ENCODE measurements at regions not wholly inside any gene's neighbourhood (a gene's known extent, or its start where the extent isn't known, plus 50 kb on each side); places are given as distances from the start of the nearest gene placed in this dataset.

DNA sequence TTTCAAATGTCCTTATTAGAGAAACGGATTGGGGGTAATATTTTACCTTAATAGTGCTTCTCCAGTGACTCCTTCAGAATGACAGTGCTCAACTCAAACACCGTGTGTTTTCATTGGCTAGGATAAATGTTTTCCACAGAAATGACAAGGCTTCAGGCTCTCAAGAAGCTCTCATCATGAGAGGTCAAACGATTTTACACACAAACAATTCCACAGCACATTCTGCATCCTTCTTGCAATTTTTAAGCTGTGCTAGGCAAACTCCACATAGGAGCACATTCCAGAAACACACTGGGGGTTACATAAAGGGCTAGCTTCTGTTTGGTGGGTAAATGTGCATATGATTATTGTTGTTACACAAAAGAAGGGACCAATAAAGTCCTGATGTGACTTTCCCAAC is 75.5 kb upstream of the IPO9 start:
- H3K4me1 ChIP-seq (ENCODE audit: insufficient read depth): peaks cover 53% of the 10 kb centered on the region
- peaks cover 61% of the 10 kb centered on the region for H3K4me1 Mint-ChIP-seq
- H3K36me3 ChIP-seq (ENCODE audit: insufficient read depth): no peaks in the 10 kb centered on the region
- H3F3A ChIP-seq (replicated peaks; ENCODE audit: low read depth): no peaks in the 10 kb centered on the region
- no peaks in the 10 kb centered on the region for H3K27me3 Mint-ChIP-seq (ENCODE audit: insufficient read depth, low read depth, poor library complexity)
- no peak overlapping the region for H3K27ac ChIP-seq (ENCODE audit: low read depth)
- TF ChIP-seq EZH2phosphoT487 (IDR thresholded peaks at IDR 0.05; ENCODE audit: unreplicated experiment) (no peak), JUNB (IDR thresholded peaks at IDR 0.05; ENCODE audit: unreplicated experiment) (no peak), POLR2AphosphoS5 (IDR thresholded peaks at IDR 0.05; ENCODE audit: low read depth) (no peak), ZNF114 (CRISPR knock-in tag; IDR thresholded peaks at IDR 0.05) (no peak), STAT1 (IDR thresholded peaks at IDR 0.05; ENCODE audit: unreplicated experiment) (no peak), ZNF331 (CRISPR knock-in tag; IDR thresholded peaks at IDR 0.05; ENCODE audit: low read depth) (no peak), CREB1 (CRISPR knock-in tag; IDR thresholded peaks at IDR 0.05; ENCODE audit: low read depth) (no peak), EZH2 (IDR thresholded peaks at IDR 0.05; ENCODE audit: low read depth, unreplicated experiment) (no peak), NANOG (IDR thresholded peaks at IDR 0.05; ENCODE audit: borderline replicate concordance) (no peak)
- TF ChIP-seq, protein P1, sequence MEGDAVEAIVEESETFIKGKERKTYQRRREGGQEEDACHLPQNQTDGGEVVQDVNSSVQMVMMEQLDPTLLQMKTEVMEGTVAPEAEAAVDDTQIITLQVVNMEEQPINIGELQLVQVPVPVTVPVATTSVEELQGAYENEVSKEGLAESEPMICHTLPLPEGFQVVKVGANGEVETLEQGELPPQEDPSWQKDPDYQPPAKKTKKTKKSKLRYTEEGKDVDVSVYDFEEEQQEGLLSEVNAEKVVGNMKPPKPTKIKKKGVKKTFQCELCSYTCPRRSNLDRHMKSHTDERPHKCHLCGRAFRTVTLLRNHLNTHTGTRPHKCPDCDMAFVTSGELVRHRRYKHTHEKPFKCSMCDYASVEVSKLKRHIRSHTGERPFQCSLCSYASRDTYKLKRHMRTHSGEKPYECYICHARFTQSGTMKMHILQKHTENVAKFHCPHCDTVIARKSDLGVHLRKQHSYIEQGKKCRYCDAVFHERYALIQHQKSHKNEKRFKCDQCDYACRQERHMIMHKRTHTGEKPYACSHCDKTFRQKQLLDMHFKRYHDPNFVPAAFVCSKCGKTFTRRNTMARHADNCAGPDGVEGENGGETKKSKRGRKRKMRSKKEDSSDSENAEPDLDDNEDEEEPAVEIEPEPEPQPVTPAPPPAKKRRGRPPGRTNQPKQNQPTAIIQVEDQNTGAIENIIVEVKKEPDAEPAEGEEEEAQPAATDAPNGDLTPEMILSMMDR (conservative IDR thresholded peaks at IDR 0.05; ENCODE audit: low read depth in 2 of 2): no peak
- TF ChIP-seq, protein P2, sequence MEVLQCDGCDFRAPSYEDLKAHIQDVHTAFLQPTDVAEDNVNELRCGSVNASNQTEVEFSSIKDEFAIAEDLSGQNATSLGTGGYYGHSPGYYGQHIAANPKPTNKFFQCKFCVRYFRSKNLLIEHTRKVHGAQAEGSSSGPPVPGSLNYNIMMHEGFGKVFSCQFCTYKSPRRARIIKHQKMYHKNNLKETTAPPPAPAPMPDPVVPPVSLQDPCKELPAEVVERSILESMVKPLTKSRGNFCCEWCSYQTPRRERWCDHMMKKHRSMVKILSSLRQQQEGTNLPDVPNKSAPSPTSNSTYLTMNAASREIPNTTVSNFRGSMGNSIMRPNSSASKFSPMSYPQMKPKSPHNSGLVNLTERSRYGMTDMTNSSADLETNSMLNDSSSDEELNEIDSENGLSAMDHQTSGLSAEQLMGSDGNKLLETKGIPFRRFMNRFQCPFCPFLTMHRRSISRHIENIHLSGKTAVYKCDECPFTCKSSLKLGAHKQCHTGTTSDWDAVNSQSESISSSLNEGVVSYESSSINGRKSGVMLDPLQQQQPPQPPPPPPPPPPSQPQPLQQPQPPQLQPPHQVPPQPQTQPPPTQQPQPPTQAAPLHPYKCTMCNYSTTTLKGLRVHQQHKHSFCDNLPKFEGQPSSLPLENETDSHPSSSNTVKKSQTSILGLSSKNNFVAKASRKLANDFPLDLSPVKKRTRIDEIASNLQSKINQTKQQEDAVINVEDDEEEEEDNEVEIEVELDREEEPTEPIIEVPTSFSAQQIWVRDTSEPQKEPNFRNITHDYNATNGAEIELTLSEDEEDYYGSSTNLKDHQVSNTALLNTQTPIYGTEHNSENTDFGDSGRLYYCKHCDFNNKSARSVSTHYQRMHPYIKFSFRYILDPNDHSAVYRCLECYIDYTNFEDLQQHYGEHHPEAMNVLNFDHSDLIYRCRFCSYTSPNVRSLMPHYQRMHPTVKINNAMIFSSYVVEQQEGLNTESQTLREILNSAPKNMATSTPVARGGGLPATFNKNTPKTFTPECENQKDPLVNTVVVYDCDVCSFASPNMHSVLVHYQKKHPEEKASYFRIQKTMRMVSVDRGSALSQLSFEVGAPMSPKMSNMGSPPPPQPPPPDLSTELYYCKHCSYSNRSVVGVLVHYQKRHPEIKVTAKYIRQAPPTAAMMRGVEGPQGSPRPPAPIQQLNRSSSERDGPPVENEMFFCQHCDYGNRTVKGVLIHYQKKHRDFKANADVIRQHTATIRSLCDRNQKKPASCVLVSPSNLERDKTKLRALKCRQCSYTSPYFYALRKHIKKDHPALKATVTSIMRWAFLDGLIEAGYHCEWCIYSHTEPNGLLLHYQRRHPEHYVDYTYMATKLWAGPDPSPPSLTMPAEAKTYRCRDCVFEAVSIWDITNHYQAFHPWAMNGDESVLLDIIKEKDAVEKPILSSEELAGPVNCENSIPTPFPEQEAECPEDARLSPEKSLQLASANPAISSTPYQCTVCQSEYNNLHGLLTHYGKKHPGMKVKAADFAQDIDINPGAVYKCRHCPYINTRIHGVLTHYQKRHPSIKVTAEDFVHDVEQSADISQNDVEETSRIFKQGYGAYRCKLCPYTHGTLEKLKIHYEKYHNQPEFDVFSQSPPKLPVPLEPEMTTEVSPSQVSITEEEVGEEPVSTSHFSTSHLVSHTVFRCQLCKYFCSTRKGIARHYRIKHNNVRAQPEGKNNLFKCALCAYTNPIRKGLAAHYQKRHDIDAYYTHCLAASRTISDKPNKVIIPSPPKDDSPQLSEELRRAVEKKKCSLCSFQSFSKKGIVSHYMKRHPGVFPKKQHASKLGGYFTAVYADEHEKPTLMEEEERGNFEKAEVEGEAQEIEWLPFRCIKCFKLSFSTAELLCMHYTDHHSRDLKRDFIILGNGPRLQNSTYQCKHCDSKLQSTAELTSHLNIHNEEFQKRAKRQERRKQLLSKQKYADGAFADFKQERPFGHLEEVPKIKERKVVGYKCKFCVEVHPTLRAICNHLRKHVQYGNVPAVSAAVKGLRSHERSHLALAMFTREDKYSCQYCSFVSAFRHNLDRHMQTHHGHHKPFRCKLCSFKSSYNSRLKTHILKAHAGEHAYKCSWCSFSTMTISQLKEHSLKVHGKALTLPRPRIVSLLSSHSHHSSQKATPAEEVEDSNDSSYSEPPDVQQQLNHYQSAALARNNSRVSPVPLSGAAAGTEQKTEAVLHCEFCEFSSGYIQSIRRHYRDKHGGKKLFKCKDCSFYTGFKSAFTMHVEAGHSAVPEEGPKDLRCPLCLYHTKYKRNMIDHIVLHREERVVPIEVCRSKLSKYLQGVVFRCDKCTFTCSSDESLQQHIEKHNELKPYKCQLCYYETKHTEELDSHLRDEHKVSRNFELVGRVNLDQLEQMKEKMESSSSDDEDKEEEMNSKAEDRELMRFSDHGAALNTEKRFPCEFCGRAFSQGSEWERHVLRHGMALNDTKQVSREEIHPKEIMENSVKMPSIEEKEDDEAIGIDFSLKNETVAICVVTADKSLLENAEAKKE (CRISPR knock-in tag; IDR thresholded peaks at IDR 0.05): no peak
- TF ChIP-seq, protein P3, sequence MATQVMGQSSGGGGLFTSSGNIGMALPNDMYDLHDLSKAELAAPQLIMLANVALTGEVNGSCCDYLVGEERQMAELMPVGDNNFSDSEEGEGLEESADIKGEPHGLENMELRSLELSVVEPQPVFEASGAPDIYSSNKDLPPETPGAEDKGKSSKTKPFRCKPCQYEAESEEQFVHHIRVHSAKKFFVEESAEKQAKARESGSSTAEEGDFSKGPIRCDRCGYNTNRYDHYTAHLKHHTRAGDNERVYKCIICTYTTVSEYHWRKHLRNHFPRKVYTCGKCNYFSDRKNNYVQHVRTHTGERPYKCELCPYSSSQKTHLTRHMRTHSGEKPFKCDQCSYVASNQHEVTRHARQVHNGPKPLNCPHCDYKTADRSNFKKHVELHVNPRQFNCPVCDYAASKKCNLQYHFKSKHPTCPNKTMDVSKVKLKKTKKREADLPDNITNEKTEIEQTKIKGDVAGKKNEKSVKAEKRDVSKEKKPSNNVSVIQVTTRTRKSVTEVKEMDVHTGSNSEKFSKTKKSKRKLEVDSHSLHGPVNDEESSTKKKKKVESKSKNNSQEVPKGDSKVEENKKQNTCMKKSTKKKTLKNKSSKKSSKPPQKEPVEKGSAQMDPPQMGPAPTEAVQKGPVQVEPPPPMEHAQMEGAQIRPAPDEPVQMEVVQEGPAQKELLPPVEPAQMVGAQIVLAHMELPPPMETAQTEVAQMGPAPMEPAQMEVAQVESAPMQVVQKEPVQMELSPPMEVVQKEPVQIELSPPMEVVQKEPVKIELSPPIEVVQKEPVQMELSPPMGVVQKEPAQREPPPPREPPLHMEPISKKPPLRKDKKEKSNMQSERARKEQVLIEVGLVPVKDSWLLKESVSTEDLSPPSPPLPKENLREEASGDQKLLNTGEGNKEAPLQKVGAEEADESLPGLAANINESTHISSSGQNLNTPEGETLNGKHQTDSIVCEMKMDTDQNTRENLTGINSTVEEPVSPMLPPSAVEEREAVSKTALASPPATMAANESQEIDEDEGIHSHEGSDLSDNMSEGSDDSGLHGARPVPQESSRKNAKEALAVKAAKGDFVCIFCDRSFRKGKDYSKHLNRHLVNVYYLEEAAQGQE (IDR thresholded peaks at IDR 0.05; ENCODE audit: unreplicated experiment): no peak
- TF ChIP-seq, protein P4, sequence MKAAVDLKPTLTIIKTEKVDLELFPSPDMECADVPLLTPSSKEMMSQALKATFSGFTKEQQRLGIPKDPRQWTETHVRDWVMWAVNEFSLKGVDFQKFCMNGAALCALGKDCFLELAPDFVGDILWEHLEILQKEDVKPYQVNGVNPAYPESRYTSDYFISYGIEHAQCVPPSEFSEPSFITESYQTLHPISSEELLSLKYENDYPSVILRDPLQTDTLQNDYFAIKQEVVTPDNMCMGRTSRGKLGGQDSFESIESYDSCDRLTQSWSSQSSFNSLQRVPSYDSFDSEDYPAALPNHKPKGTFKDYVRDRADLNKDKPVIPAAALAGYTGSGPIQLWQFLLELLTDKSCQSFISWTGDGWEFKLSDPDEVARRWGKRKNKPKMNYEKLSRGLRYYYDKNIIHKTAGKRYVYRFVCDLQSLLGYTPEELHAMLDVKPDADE (IDR thresholded peaks at IDR 0.05): no peak
- no peak overlapping the region for H3K4me3 ChIP-seq
- no peak overlapping the region for H2AFZ ChIP-seq
- DNase-seq (ENCODE audit: low spot score) (no peak), ATAC-seq (no peak)
- H3K9me2 ChIP-seq (ENCODE audit: insufficient read depth): no peaks in the 10 kb centered on the region
- no peaks in the 10 kb centered on the region for H3K27me3 ChIP-seq (ENCODE audit: insufficient read depth)
- H3K79me2 ChIP-seq (replicated peaks; ENCODE audit: insufficient read depth): peaks cover 16% of the 10 kb centered on the region
- H4K20me1 ChIP-seq (replicated peaks; ENCODE audit: insufficient read depth): no peaks in the 10 kb centered on the region
- no peaks in the 10 kb centered on the region for H3K9me3 Mint-ChIP-seq
- no peaks in the 10 kb centered on the region for H3K36me3 Mint-ChIP-seq (ENCODE audit: low read depth)
- H3K4me2 ChIP-seq: peak overlapping the region; percentile 33
- peak overlapping the region; percentile 53; the same call in 1 of the 2 replicates for H3K27ac Mint-ChIP-seq
- H3K4me3 Mint-ChIP-seq: no peak overlapping the region
